Mammary epithelial cell (primary cell): ENCODE measurements at regions not wholly inside any gene's neighbourhood (a gene's known extent, or its start where the extent isn't known, plus 50 kb on each side); places are given as distances from the start of the nearest gene placed in this dataset.

ENCODE experiments used
- EZH2 ChIP-seq: IDR thresholded peaks from 2 replicates; pipeline ENCODE4 v1.6.1; 2012; ENCODE audit warnings: low read length, inconsistent platforms, borderline replicate concordance
- TF ChIP-seq, protein P1 (sequence below), 2 donors: IDR thresholded peaks in 1 of 2; conservative IDR thresholded peaks in 1 of 2; 2 replicates each; pipeline ENCODE4 v1.5.1; 2011 to 2012; ENCODE audit warnings: inconsistent platforms in 2 of 2, low read length in 2 of 2, mild to moderate bottlenecking in 2 of 2, control low read depth in 1 of 2, low read depth in 1 of 2; ENCODE audit not compliant: insufficient read depth in 1 of 2; ENCODE audit errors: extremely low read depth in 1 of 2

DNA sequence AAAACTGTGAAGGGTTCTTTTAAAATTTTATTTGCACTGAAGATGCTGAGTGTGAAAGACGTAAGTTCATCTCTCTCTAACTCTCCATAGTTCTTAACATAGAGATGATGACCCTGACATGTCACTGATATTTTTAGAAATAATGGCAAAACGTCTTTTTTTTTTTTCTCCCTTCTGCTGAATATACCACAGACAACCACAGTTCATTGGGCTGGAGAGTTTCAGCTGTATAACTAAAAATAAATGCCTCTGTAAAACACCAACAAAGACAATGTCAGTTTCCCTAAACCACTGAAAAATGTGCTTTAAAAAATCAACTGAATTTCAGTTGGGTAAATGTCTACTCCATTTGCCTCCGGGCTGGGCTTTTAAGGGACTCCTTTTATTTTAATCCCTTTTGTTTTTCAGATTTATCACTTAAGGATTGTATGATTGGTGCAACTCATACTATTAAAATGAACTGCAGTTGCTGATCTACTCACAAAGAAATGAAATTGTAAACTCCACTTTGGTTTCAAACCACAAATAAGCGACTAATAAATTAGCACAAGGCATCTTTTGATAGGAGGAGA is 830.9 kb upstream of the WWC1 start:
- TF ChIP-seq, protein P1, sequence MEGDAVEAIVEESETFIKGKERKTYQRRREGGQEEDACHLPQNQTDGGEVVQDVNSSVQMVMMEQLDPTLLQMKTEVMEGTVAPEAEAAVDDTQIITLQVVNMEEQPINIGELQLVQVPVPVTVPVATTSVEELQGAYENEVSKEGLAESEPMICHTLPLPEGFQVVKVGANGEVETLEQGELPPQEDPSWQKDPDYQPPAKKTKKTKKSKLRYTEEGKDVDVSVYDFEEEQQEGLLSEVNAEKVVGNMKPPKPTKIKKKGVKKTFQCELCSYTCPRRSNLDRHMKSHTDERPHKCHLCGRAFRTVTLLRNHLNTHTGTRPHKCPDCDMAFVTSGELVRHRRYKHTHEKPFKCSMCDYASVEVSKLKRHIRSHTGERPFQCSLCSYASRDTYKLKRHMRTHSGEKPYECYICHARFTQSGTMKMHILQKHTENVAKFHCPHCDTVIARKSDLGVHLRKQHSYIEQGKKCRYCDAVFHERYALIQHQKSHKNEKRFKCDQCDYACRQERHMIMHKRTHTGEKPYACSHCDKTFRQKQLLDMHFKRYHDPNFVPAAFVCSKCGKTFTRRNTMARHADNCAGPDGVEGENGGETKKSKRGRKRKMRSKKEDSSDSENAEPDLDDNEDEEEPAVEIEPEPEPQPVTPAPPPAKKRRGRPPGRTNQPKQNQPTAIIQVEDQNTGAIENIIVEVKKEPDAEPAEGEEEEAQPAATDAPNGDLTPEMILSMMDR (conservative IDR thresholded peaks at IDR 0.05 in 1 of 2, IDR thresholded peaks at IDR 0.05 in 1 of 2; ENCODE audit: extremely low read depth in 1 of 2, insufficient read depth in 1 of 2, low read depth in 1 of 2, low read length in 2 of 2), result no peak
- no peak for TF ChIP-seq EZH2
